Medulla oblongata (tissue), 1 donor: ENCODE measurements at regions not wholly inside any gene's neighbourhood (a gene's known extent, or its start where the extent isn't known, plus 50 kb on each side); places are given as distances from the start of the nearest gene placed in this dataset.

Source experiments
- DNase-seq: peaks from one replicate; pipeline ENCODE4 v3.0.0-alpha.2; 2015; ENCODE audit errors: extremely low spot score

- DNase-seq = no peak
These were observed 50.3 kb upstream of the HMHB1 start for GRCh38 chr5:143761663-143762062.

GRCh38 chr5:143760755-143761154, 51.2 kb upstream of the HMHB1 start:
- DNase-seq = no peak

- DNase-seq = no peak
These were observed 51.8 kb upstream of the HMHB1 start for GRCh38 chr5:143760131-143760505.

- no peak for DNase-seq
These were observed 52.4 kb upstream of the HMHB1 start for GRCh38 chr5:143759396-143760130.

GRCh38 chr5:143758750-143759149, 53.2 kb upstream of the HMHB1 start:
- no peak for DNase-seq

- DNase-seq = no peak
These were observed 53.9 kb upstream of the HMHB1 start for GRCh38 chr5:143758015-143758414.

GRCh38 chr5:143757116-143757515, 54.8 kb upstream of the HMHB1 start:
- DNase-seq = no peak

- no peak for DNase-seq
These were observed 56.0 kb upstream of the HMHB1 start for GRCh38 chr5:143755966-143756365.

GRCh38 chr5:143752165-143752850, 59.7 kb upstream of the HMHB1 start:
- DNase-seq = no peak

GRCh38 chr5:143751342-143751741, 60.6 kb upstream of the HMHB1 start:
- no peak for DNase-seq

GRCh38 chr5:143749581-143750205, 62.3 kb upstream of the HMHB1 start:
- DNase-seq = no peak

GRCh38 chr5:143748516-143748915, 63.4 kb upstream of the HMHB1 start:
- DNase-seq = no peak

GRCh38 chr5:143742951-143743350, 69.0 kb upstream of the HMHB1 start:
- no peak for DNase-seq

- DNase-seq = no peak
These were observed 70.5 kb upstream of the HMHB1 start for GRCh38 chr5:143741421-143741820.

GRCh38 chr5:143740956-143741355, 71.0 kb upstream of the HMHB1 start:
- DNase-seq = no peak

- DNase-seq = no peak
These were observed 72.2 kb upstream of the HMHB1 start for GRCh38 chr5:143739746-143740145.

- DNase-seq = no peak
These were observed 73.3 kb upstream of the HMHB1 start for GRCh38 chr5:143738417-143739401.

- no peak for DNase-seq
These were observed 74.9 kb upstream of the HMHB1 start for GRCh38 chr5:143737062-143737461.

GRCh38 chr5:143734456-143734780, 77.5 kb upstream of the HMHB1 start:
- DNase-seq = no peak

- no peak for DNase-seq
These were observed 78.1 kb upstream of the HMHB1 start for GRCh38 chr5:143733665-143734455.

- DNase-seq = no peak
These were observed 79.6 kb upstream of the HMHB1 start for GRCh38 chr5:143732402-143732801.
